CD4-positive, alpha-beta memory T cell (primary cell): ENCODE measurements at regions not wholly inside any gene's neighbourhood (a gene's known extent, or its start where the extent isn't known, plus 50 kb on each side); places are given as distances from the start of the nearest gene placed in this dataset.
"Not testable (repeated sequence)": the region's sequence is repeated elsewhere in the genome, so short reads cannot be mapped to it uniquely, and the experiment has no call there.

Experiments used
- CTCF ChIA-PET: fragments of 350-600 bp; sonication (Branson Sonifier 250); formaldehyde crosslinking; loops from one replicate; lab custom pipeline; 2021; ENCODE audit warnings: inconsistent platforms; ENCODE audit not compliant: partially characterized antibody; lab: Charles Lee
- POLR2A ChIA-PET: fragments of 350-600 bp; sonication (Branson Sonifier 250); formaldehyde crosslinking; loops from one replicate; lab custom pipeline; 2021; ENCODE audit not compliant: partially characterized antibody; lab: Charles Lee
- DNase-seq, 5 donors: peaks; one replicate each; pipeline versions ENCODE4 v3.0.0 to v3.0.0-alpha.2; 2020 to 2022; ENCODE audit warnings: mixed read lengths in 1 of 5
- H3K27ac ChIP-seq: one replicate; pipeline ENCODE4 v1.7.0; 2013; ENCODE audit warnings: low read depth, low read length
- H3K27me3 ChIP-seq: 2 replicates; pipeline ENCODE4 v1.7.0; 2013; ENCODE audit warnings: mild to moderate bottlenecking, low read length, moderate library complexity; ENCODE audit not compliant: insufficient read depth
- H3K36me3 ChIP-seq: 2 replicates; pipeline ENCODE4 v1.7.0; 2013; ENCODE audit warnings: mild to moderate bottlenecking, low read length, moderate library complexity; ENCODE audit not compliant: insufficient read depth
- H3K4me1 ChIP-seq: 2 replicates; pipeline ENCODE4 v1.7.0; 2013; ENCODE audit warnings: mild to moderate bottlenecking, low read length, moderate library complexity; ENCODE audit not compliant: insufficient read depth
- H3K4me3 ChIP-seq, 2 donors: one replicate each; pipeline ENCODE4 v1.7.0; 2013; ENCODE audit warnings: low read length in 2 of 2, mild to moderate bottlenecking in 1 of 2
- H3K9me3 ChIP-seq, 2 donors: one replicate each; pipeline ENCODE4 v1.7.0; 2013; ENCODE audit warnings: low read length in 2 of 2, control low read depth in 1 of 2; ENCODE audit not compliant: control insufficient read depth in 1 of 2
- H3K27ac Mint-ChIP-seq, 7 donors: one replicate each; pipeline ENCODE4 v1.8.0; 2020 to 2021; ENCODE audit warnings: mixed read lengths in 7 of 7, mild to moderate bottlenecking in 6 of 7, inconsistent platforms in 3 of 7, moderate library complexity in 3 of 7
- H3K27me3 Mint-ChIP-seq, 2 donors: one replicate each; pipeline ENCODE4 v1.8.0; 2020 to 2021; ENCODE audit warnings: mixed read lengths in 2 of 2
- H3K36me3 Mint-ChIP-seq, 2 donors: one replicate each; pipeline ENCODE4 v1.8.0; 2020 to 2021; ENCODE audit warnings: mixed read lengths in 2 of 2, inconsistent platforms in 1 of 2, mild to moderate bottlenecking in 1 of 2
- H3K4me1 Mint-ChIP-seq, 4 donors: one replicate each; pipeline ENCODE4 v1.8.0; 2020 to 2021; ENCODE audit warnings: mixed read lengths in 4 of 4, mild to moderate bottlenecking in 1 of 4
- H3K4me3 Mint-ChIP-seq, 8 donors: one replicate each; pipeline ENCODE4 v1.8.0; 2020 to 2021; ENCODE audit warnings: mixed read lengths in 8 of 8, mild to moderate bottlenecking in 7 of 8, moderate library complexity in 6 of 8, inconsistent platforms in 3 of 8
- H3K9me3 Mint-ChIP-seq, 8 donors: one replicate each; pipeline ENCODE4 v1.8.0; 2020 to 2021; ENCODE audit warnings: mixed read lengths in 8 of 8, mild to moderate bottlenecking in 5 of 8, inconsistent platforms in 3 of 8, moderate library complexity in 1 of 8
- intact Hi-C: fragments of 100-400 bp; cut with micrococcal nuclease; formaldehyde crosslinking; loops from one replicate; pipeline ENCODE4 v1.15.1; 2023

DNA sequence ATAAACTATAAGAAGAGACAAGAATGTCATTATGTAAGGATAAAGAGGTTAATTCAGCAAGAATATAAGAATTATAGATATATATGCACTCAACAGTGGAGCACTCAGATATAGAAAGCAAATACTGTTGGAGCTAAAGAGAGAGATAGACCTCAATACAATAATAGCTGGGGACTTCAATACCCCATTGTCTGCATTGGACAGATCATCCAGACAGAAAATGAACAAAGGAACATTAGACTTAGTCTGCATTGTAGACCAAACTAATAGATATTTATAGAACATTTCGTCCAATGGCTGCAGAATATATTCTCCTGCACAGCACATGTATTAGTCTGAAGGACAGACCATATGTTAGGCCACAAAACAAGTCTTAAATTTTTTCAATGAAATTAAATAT lies 777.1 kb downstream of the CDH18 start:
- no peaks in the 10 kb centered on the region for H3K9me3 ChIP-seq
- no peak for DNase-seq
- Mint-ChIP-seq H3K36me3 (no peaks in the 10 kb centered on the region), H3K4me1 (no peaks in the 10 kb centered on the region), H3K4me3 (no peak overlapping the region), H3K27me3 (no peaks in the 10 kb centered on the region), H3K9me3 (peaks cover 2 to 18% (median 11%) of the 10 kb centered on the region in 8 donors), H3K27ac (no peak overlapping the region)
- no peak overlapping the region for H3K27ac ChIP-seq
- no peaks in the 10 kb centered on the region for H3K4me1 ChIP-seq
- CTCF ChIA-PET = no interaction called here
- intact Hi-C loops = no loop called here
- no peaks in the 10 kb centered on the region for H3K27me3 ChIP-seq
- no peaks in the 10 kb centered on the region for H3K36me3 ChIP-seq
- POLR2A ChIA-PET = no interaction called here
- H3K4me3 ChIP-seq = no peak overlapping the region

DNA sequence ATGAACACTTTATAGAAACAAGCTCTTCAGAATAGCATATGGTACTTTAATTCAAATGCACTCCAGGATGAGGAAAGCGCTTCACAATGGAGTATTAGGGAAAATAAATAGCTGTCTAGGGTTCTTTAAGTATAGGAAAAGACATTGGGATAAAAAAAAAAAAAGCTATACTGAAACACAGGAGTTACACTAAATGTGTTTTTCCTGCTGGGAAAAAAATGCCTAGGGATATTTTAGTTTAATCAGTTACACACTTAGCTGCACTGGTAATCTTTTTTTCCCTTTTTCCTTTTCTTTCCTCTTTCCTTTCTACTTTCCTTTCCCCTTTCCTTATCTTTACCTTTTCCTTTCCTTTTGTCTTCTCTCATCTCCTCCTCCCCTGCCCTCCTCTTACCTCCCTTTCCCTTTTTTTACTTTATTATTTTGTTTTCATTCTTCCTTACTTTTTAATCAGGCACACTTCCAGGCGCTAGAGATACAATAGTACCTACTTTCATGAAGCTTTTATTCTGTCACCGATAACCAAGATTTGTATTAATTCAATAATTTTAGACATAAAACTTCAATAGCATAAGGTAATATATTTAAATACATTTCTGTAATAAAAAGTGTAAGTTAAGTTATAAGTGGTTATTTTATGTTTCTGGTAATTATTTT lies 758.7 kb downstream of the CDH18 start:
- no peaks in the 10 kb centered on the region for H3K36me3 ChIP-seq
- no peak overlapping the region for H3K4me3 ChIP-seq
- no peaks in the 10 kb centered on the region for H3K9me3 ChIP-seq
- Mint-ChIP-seq H3K36me3 (no peaks in the 10 kb centered on the region), H3K9me3 (peaks cover 0 to 12% (median under 1%) of the 10 kb centered on the region in 8 donors), H3K4me3 (no peak overlapping the region), H3K27ac (no peak overlapping the region), H3K4me1 (no peaks in the 10 kb centered on the region), H3K27me3 (no peaks in the 10 kb centered on the region)
- H3K27me3 ChIP-seq = no peaks in the 10 kb centered on the region
- H3K4me1 ChIP-seq = no peaks in the 10 kb centered on the region
- no peak for DNase-seq
- no peak overlapping the region for H3K27ac ChIP-seq
- intact Hi-C loops = no loop called here
- CTCF ChIA-PET = no interaction called here
- POLR2A ChIA-PET = no interaction called here

DNA sequence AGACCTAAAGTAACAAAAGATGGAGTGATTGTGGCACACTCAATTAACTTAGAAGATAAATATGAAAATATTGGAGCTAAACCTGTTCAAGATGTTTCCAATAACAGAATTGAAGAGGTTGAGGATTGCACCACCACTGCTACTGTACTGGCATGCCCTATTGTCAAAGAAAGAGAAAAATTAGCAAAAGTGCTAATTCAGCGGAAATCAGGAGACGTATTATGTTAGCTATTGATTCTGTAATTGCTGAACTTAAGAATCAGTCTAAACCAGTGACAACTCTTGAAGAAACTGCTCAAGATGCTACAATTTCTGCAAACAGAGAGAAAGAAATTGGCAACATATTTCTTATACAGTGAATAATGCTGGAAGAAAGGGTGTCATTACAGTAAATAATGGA lies 754.4 kb downstream of the CDH18 start:
- DNase-seq = no peak
- Mint-ChIP-seq H3K4me3 (no peak overlapping the region), H3K27ac (no peak overlapping the region), H3K36me3 (no peaks in the 10 kb centered on the region), H3K9me3 (peaks cover 0 to 13% (median 4%) of the 10 kb centered on the region in 8 donors), H3K4me1 (no peaks in the 10 kb centered on the region), H3K27me3 (no peaks in the 10 kb centered on the region)
- no peaks in the 10 kb centered on the region for H3K27me3 ChIP-seq
- H3K9me3 ChIP-seq = no peaks in the 10 kb centered on the region
- no peaks in the 10 kb centered on the region for H3K36me3 ChIP-seq
- intact Hi-C loops = no loop called here
- H3K4me3 ChIP-seq = no peak overlapping the region
- ChIA-PET POLR2A (no interaction called here), CTCF (no interaction called here)
- no peaks in the 10 kb centered on the region for H3K4me1 ChIP-seq
- no peak overlapping the region for H3K27ac ChIP-seq

DNA sequence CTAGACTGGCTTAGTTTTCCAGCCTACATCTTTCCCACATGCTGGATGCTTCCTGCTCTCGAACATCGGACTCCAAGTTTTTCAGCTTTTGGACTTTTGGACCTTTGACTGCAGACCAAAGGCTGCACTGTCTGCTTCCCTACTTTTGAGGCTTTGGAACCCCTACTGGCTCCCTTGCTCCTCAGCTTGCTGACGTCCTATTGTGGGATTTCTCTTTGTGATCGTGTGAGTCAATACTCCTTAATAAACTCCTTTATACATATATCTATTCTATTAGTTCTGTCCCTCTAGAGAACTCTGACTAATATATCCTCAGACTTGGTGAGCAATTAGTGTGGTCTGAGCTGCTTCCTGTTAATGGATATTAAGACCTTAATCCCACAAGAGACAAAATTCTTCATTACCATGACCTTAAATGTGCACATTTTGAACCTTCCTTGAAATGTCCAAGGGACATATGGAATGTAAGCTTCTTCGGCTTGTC lies 752.9 kb downstream of the CDH18 start:
- Histone ChIP-seq H3K27ac (no peak overlapping the region), H3K27me3 (no peaks in the 10 kb centered on the region), H3K4me1 (no peaks in the 10 kb centered on the region), H3K4me3 (no peak overlapping the region), H3K36me3 (no peaks in the 10 kb centered on the region), H3K9me3 (no peaks in the 10 kb centered on the region)
- Mint-ChIP-seq H3K9me3 (peaks cover 0 to 17% (median 4%) of the 10 kb centered on the region in 8 donors), H3K27me3 (no peaks in the 10 kb centered on the region), H3K36me3 (no peaks in the 10 kb centered on the region), H3K4me3 (no peak overlapping the region), H3K27ac (no peak overlapping the region), H3K4me1 (no peaks in the 10 kb centered on the region)
- CTCF ChIA-PET = no interaction called here
- POLR2A ChIA-PET = no interaction called here
- no peak for DNase-seq
- intact Hi-C loops = no loop called here

DNA sequence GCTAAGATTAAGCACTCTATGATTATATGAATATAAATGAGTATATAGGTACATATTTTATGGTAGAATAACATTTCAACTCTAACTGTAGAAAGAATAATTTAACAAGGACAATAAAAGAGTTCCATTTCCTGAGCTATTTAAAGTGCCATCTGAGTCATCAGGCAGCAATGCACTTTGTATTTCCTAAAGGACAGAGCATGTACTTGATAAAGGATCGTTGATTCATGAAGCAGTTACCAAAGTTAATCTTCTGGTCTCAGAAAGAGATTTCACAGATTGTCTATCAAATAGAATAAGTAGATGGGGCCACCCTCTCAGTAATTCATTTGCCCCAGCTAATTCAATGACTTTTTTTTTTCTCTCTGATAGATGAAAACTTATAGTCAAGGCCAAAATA lies 747.8 kb downstream of the CDH18 start:
- H3K36me3 Mint-ChIP-seq = no peaks in the 10 kb centered on the region

DNA sequence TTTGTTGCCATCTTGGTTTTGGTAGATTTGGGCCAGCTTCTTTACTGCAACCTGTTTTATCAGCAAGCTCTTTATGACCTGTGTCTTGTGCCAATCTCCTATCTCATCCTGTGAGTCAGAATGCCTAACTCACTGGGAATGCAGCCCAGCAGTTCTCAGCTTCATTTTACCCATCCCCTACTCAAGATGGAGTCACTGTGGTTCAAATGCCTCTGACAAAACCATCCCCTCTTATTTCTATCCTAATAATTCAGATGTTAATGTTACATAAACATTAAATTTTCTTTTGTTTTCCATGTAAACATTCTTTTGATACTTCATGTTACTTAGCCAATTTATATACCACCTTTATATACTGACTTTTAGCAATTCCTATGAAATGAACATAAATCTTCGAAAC lies 746.3 kb downstream of the CDH18 start:
- POLR2A ChIA-PET = no interaction called here
- H3K27ac Mint-ChIP-seq = no peak overlapping the region
- no peaks in the 10 kb centered on the region for H3K27me3 ChIP-seq
- intact Hi-C loops = no loop called here
- H3K36me3 ChIP-seq = no peaks in the 10 kb centered on the region
- no peak overlapping the region for H3K27ac ChIP-seq
- CTCF ChIA-PET = no interaction called here
- H3K9me3 Mint-ChIP-seq = peaks cover 0 to 18% (median 11%) of the 10 kb centered on the region in 8 donors
- H3K4me1 ChIP-seq = no peaks in the 10 kb centered on the region
- DNase-seq = no peak
- no peaks in the 10 kb centered on the region for H3K27me3 Mint-ChIP-seq
- no peaks in the 10 kb centered on the region for H3K9me3 ChIP-seq
- no peak overlapping the region for H3K4me3 ChIP-seq
- no peaks in the 10 kb centered on the region for H3K36me3 Mint-ChIP-seq
- no peak overlapping the region for H3K4me3 Mint-ChIP-seq
- H3K4me1 Mint-ChIP-seq = no peaks in the 10 kb centered on the region

More for the DNA sequence above, 747.8 kb downstream of the CDH18 start:
- Histone ChIP-seq H3K4me3 (no peak overlapping the region), H3K27me3 (no peaks in the 10 kb centered on the region), H3K27ac (no peak overlapping the region), H3K36me3 (no peaks in the 10 kb centered on the region), H3K4me1 (no peaks in the 10 kb centered on the region), H3K9me3 (no peaks in the 10 kb centered on the region)
- ChIA-PET POLR2A (no interaction called here), CTCF (no interaction called here)
- intact Hi-C loops = no loop called here
- Mint-ChIP-seq H3K4me1 (no peaks in the 10 kb centered on the region), H3K9me3 (peaks cover 0 to 11% (median 2%) of the 10 kb centered on the region in 8 donors), H3K27me3 (no peaks in the 10 kb centered on the region), H3K4me3 (no peak overlapping the region), H3K27ac (no peak overlapping the region)
- DNase-seq = no peak

DNA sequence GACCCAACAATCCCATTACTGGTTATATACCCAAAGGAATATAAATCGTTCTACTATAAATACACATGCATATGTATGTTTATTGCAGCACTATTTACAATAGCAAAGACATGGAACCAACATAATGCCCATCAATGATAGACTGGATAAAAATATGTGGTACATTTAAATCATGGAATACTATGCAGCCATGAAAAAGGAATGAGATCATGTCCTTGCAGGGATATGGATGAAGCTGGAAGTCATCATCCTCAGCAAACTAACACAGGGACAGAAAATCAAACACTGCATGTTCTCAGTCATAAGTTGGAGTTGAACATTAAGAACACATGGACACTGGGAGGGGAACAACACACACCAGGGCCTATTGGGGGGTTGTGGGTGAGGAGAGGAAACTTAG lies 741.8 kb downstream of the CDH18 start:
- H3K4me1 ChIP-seq, POLR2A ChIA-PET, H3K36me3 ChIP-seq, H3K4me3 Mint-ChIP-seq, H3K27me3 ChIP-seq, H3K27ac Mint-ChIP-seq, CTCF ChIA-PET, H3K9me3 ChIP-seq, H3K4me3 ChIP-seq, H3K27ac ChIP-seq, H3K4me1 Mint-ChIP-seq, H3K36me3 Mint-ChIP-seq, intact Hi-C loops, H3K27me3 Mint-ChIP-seq, DNase-seq: not testable (repeated sequence)
- peaks cover under 1 to 19% (median 11%) of the 10 kb centered on the region in 8 donors for H3K9me3 Mint-ChIP-seq
